ENCODE measurements at regions not wholly inside any gene's neighbourhood (a gene's known extent, or its start where the extent isn't known, plus 50 kb on each side); places are given as distances from the start of the nearest gene placed in this dataset.
"Not testable (repeated sequence)": the region's sequence is repeated elsewhere in the genome, so short reads cannot be mapped to it uniquely, and the experiment has no call there.

GRCh38 chr14:105729825-105730368 lies 203.5 kb downstream of the TMEM121 start:
- not testable (repeated sequence) for TF ChIP-seq CTCF (IDR thresholded peaks at IDR 0.05; ENCODE audit: low read depth, low read length, poor library complexity, severe bottlenecking); EZH2phosphoT487 (IDR thresholded peaks at IDR 0.05; ENCODE audit: borderline replicate concordance, low read length)

Data from DOHH2 (cell line).